Stimulated activated CD8-positive, alpha-beta memory T cell treated with anti-CD3 and anti-CD28 coated beads, Interleukin-2, amount 100 ng/mL, for 48 hours (primary cell): ENCODE measurements at regions not wholly inside any gene's neighbourhood (a gene's known extent, or its start where the extent isn't known, plus 50 kb on each side); places are given as distances from the start of the nearest gene placed in this dataset.

ENCODE experiments used
- DNase-seq, 2 donors: peaks; one replicate each; pipeline ENCODE4 v3.0.0-alpha.2; 2020; ENCODE audit warnings: low read depth in 2 of 2

DNA sequence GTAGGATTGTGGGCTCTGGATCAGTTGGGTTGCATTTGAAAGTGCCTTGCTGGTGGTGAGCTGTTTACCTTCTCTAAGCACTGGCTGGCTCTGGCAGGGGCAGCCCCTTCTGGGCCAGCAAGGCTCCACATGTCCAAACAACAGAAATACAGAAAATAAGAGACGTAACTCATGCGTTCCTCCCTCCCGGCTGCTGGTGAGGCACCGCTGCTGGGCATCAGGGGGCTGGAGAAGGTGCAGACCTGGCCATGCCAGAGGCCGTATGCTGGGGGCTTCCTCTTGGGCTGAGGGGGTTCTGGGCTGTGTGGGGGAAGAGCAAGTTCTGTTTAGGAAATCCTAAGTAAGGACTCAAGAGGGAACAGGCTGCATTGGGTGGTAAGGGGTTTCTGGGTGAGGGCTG, 140.6 kb downstream of the URI1 start:
- no peak for DNase-seq

DNA sequence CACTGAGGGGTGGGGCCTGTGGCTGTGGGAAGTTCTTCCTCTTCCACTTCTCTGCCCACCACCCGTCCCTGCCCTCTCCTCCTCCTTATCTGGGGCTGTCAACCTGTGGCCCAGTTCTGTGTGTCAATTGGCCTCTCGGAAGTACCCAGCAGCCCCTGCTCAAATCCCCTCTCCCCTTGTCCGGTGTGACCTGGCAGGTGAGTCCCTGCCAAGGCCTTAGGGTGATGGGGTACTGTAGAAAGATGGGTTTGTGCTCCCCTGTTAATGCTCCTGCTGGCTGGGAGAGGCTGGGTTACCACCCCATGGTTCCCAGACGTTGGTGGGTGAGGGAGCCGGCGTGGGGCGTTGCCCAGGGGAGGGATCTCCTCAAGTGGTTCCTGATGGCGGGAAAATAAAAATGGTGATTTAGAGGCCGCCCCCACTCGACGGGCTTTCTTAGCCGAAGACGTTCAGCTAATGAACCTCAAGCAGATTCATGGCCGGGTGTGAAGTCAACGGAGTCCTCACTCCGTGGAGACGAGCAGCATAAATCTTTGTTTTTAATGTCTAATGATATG, 141.2 kb downstream of the URI1 start:
- no peak for DNase-seq

GRCh38 chr19:30083701-30084156, 141.7 kb downstream of the URI1 start:
- DNase-seq: no peak

DNA sequence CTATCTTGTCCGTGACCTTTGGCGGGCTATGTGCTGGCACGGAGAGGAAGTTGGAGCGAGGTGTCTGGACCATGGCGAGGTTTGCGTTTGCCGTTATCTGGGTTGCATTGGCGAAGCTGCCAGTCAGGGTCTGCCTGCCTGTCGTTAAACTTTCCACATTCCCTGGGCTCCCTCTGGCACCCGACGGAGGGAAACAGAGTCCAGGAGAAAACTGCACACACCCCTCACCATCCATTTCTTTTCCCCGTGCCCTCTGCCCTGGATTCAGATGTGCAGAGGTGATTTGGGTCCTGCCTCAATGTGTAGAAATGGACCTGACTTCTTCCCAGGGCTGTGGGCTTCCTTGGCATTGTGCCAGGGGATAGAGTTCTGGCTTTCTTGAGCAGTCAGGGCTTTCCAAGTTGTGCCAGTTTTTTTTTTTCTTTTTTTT, 142.4 kb downstream of the URI1 start:
- no peak for DNase-seq

DNA sequence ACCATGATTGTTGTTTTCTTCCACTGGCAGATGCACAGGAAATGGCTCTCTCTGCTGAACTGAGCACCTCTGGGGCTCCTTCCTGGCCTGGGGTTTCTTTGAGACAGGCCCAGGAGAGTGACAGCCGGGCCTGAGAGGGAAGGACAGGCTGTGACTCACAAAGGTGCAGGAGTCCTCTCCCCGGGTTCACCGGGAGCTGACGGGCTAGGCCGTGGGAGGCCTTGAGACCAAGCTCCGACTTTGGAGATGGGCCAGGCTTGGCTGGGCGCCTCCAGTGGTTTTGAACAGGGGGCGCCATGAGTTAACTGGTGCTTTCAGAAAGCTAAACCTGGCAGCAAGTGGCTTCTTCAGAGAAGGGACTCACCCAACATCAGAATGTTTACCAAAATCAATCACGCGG, 143.4 kb downstream of the URI1 start:
- DNase-seq: no peak

- no peak for DNase-seq
Observed at GRCh38 chr19:30086220-30086619, 144.2 kb downstream of the URI1 start.

- DNase-seq: no peak
Observed at GRCh38 chr19:30086916-30087315, 144.9 kb downstream of the URI1 start.

DNA sequence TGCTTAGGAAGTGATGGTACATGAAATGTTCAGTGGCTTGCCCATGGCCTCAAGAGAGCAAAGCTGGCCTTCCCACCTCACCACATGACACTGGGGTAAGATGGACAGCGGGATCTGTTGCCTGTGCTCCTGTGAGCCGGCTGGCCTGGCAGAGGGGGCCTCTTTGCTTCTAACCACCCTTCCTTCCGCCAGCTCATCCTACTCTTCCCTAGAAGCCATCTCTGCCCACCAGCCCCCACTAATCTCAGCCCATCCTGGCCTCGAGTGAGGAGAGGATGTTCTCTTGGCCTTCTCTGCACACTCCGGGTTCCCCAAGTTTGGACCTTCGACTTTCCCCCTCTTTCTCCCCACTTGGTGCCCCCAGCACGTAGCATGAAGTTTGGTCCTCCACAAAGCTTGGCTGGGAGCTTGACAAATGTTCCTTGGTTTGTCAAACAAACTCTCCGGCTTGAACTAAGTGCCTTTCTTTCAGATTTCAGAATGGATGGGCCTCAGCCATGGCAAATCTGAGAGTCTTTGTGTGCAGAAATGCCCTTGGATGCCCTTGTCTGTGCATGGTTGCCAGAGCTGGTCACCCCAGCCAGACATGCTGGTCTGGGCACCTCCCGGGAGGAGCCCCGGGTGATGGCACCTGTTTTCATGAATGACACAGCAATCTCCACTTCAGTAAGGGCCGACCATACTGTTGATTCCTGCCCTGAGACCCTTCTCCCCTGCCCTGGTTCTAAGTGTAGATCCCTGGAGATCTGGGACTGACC, 145.5 kb downstream of the URI1 start:
- no peak for DNase-seq

DNA sequence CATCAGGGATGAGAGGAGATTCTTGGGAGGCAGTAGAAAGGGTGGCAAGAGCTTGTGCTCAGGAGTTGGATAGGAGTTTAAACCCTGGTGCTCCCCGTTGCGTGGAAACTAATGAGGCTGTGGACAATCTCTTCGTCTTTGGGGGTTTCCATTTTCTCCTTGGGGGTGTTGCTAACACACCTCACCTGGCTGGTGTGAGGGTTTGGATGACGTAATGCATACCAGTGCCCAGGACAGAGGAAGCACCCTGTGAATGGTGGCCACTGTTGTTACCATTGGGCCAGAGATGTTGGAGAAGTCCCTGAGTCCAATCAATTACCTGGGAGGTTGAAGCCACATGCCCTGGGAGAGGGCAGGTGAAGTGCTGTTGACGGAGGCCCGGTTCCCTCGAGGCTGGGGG, 146.5 kb downstream of the URI1 start:
- DNase-seq: no peak

GRCh38 chr19:30089086-30089665, 147.1 kb downstream of the URI1 start:
- DNase-seq: no peak

DNA sequence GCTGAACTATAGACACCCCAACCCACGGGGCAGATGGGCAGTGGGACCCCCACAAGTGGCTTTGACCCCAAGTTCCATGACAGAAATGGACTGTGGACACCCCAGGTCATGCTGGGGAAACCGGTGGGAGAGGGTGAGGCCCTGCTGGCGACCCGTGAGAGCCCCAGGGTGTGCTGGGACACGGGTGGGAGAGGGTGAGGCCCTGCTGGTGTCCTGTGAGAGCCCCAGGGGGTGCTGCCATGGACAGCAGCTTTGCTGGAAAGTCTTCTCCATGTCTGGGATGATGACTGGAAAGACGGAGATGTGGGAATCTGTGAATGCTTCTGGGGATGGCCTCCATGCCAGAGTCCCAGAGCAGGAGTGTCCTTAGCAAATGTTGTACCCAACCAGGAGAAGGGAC, 148.4 kb downstream of the URI1 start:
- DNase-seq: no peak

DNA sequence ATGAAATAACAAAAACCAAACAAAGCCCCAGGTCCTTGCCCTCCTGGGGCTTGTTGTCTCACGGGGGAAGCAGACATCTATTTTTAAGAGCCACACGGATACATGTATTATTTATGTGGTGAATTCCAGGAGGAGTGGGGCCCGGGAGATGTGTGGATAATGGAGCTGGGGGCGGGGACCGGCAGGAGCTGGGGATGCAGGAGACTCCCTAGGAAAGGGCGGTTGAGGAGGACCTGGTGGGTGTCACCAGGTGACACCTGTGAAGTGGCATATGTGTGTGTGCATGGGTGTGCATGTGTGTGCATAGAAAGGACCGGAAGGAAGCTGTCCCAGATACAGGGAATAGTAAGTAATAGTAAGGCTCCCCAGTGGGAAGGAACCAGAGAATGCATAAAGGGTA, 148.9 kb downstream of the URI1 start:
- no peak for DNase-seq

DNA sequence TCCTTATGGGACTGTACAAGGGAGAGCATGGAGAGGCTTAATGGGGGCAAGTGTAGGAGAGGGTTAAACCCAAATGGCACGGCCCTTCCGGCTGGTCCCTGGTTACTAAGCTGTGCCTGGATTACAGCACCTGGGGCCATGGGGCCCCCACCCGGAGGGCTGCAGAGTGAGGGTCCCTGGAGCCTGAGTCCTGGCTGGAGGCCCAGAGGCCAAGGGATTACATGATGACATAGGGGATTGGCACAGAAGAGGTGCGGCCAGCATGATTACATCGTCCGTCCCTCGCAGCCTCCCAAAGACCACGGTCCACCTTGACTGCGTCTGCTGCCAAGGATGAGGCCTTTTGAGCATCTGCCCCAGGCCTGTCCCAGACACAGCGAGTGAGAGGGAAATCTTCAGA, 149.4 kb downstream of the URI1 start:
- no peak for DNase-seq

DNA sequence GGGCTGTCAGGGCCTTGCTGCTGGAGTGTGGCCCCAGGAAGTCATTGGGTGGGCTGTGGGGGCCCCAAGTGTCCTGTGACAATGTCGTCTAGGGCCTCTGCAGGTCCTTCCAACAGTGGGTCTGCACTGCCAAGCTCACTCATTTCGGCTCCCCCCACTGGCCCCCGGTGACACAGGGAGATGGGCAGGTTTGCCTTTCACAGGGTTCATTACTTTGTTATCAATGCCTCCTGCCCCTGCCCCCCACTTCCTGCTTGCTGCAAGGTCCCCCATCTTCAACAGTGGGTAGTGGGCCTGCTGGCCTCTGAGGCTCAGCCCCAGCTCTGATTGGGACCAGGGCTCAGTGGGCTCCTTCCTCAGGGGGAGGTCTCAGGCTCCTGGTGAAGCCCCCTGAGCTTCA, 149.8 kb downstream of the URI1 start:
- no peak for DNase-seq

GRCh38 chr19:30092721-30093569, 150.9 kb downstream of the URI1 start:
- no peak for DNase-seq

GRCh38 chr19:30093966-30094755, 152.1 kb downstream of the URI1 start:
- DNase-seq: no peak

GRCh38 chr19:30094756-30095140, 152.7 kb downstream of the URI1 start:
- DNase-seq: no peak

GRCh38 chr19:30095171-30095570, 153.1 kb downstream of the URI1 start:
- no peak for DNase-seq

GRCh38 chr19:30096596-30097370, 154.7 kb downstream of the URI1 start:
- DNase-seq: no peak

DNA sequence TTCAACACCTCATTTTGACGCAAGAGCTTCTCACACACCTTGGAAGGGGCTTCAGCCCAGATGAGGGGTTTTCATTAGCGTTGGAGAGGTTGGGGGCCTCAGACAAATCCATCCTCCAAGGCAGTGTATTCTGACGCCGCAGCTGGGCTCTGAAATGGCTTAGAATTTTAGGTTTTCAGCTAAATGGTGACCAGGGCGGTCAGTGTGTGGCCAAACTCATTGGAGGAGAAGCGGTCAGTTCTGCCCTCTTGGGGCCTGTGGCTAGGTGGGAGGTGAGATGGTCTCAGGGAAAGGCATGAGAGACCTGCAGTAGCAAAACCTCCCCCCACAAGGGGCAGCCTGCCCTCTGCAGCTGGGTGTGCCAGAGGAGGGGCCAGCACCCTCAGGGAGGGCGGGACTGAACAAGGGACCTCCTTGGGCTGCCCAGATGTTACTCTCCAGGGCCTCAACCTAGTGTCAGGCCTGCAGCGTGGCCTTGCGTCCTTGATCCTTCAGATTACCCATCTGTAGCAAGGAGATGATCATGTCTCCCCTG, 155.8 kb downstream of the URI1 start:
- no peak for DNase-seq

DNA sequence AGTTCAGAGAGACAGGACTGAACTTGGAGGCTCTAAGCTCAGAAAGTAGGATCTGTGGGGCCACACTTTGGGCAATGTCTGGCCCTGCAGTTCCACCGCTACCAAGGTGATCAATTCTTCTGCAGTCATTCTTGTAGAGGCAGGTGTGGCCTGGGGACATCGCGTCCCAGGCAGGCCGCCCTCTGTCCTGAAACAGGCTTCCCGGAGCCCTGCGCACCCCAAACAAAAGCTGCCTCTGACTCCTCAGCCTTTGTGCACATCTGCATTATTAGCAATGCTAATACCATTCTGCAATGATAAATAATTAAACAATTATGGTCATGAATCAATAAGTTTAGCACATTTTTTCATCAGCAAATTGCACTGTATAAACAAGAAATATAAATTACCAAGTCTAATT, 160.2 kb downstream of the URI1 start:
- no peak for DNase-seq
